ENCODE measurements at regions not wholly inside any gene's neighbourhood (a gene's known extent, or its start where the extent isn't known, plus 50 kb on each side); places are given as distances from the start of the nearest gene placed in this dataset.

- TF ChIP-seq POLR2A (IDR thresholded peaks at IDR 0.05) (no peak), CTCF (IDR thresholded peaks at IDR 0.05 in 8 of 11, conservative IDR thresholded peaks at IDR 0.05 in 3 of 11) (no peak)
Measured at GRCh38 chr4:152110780-152111179, 350.0 kb upstream of the GATB start.
